PFSK-1 (cell line): ENCODE measurements at regions not wholly inside any gene's neighbourhood (a gene's known extent, or its start where the extent isn't known, plus 50 kb on each side); places are given as distances from the start of the nearest gene placed in this dataset.

ENCODE experiments used
- POLR2AphosphoS5 ChIP-seq: IDR thresholded peaks from 2 replicates; pipeline ENCODE4 v1.6.1; 2012; ENCODE audit warnings: low read depth, mild to moderate bottlenecking, control low read depth, low read length, moderate library complexity
- TAF1 ChIP-seq: IDR thresholded peaks from 2 replicates; pipeline ENCODE4 v1.6.1; 2012; ENCODE audit warnings: low read length, control low read depth, borderline replicate concordance; ENCODE audit not compliant: insufficient read depth
- TF ChIP-seq, protein P1 (sequence below), 2 experiments: IDR thresholded peaks; 2 replicates each; pipeline versions ENCODE4 v1.6.1 to v1.8.0; 2011 to 2012; ENCODE audit warnings: low read depth in 2 of 2, low read length in 2 of 2, control low read depth in 1 of 2, inconsistent platforms in 1 of 2, mild to moderate bottlenecking in 1 of 2, moderate library complexity in 1 of 2; ENCODE audit not compliant: insufficient read depth in 1 of 2

DNA sequence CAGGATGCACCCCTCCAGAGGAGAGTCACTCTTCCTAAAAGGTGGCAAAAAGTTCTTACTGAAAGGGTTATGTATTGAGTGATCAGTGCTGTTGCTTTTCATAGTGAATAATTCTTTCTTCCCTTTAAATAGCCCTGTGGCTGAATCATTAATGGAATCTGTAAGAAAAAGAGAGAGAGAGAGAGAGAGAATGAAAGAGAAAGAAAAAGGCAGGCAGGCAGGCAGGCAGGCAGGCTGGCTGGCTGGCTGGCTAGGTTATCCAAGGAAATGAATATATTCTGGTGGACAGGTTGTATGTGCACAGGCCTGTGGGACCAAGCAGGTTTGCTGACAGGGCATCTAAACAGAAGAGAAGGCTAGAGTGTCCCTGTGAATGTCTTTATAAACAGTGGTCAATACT is 100.5 kb downstream of the DLEU7 start:
- TF ChIP-seq TAF1: no peak
- TF ChIP-seq, protein P1, sequence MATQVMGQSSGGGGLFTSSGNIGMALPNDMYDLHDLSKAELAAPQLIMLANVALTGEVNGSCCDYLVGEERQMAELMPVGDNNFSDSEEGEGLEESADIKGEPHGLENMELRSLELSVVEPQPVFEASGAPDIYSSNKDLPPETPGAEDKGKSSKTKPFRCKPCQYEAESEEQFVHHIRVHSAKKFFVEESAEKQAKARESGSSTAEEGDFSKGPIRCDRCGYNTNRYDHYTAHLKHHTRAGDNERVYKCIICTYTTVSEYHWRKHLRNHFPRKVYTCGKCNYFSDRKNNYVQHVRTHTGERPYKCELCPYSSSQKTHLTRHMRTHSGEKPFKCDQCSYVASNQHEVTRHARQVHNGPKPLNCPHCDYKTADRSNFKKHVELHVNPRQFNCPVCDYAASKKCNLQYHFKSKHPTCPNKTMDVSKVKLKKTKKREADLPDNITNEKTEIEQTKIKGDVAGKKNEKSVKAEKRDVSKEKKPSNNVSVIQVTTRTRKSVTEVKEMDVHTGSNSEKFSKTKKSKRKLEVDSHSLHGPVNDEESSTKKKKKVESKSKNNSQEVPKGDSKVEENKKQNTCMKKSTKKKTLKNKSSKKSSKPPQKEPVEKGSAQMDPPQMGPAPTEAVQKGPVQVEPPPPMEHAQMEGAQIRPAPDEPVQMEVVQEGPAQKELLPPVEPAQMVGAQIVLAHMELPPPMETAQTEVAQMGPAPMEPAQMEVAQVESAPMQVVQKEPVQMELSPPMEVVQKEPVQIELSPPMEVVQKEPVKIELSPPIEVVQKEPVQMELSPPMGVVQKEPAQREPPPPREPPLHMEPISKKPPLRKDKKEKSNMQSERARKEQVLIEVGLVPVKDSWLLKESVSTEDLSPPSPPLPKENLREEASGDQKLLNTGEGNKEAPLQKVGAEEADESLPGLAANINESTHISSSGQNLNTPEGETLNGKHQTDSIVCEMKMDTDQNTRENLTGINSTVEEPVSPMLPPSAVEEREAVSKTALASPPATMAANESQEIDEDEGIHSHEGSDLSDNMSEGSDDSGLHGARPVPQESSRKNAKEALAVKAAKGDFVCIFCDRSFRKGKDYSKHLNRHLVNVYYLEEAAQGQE (IDR thresholded peaks at IDR 0.05; ENCODE audit: insufficient read depth in 1 of 2, low read depth in 2 of 2, low read length in 2 of 2): no peak
- TF ChIP-seq POLR2AphosphoS5: no peak
